Fibroblast of mammary gland (primary cell): ENCODE measurements at regions not wholly inside any gene's neighbourhood (a gene's known extent, or its start where the extent isn't known, plus 50 kb on each side); places are given as distances from the start of the nearest gene placed in this dataset.

Experiments
- DNase-seq: peaks from one replicate; pipeline ENCODE4 v3.0.0-alpha.2; 2010; ENCODE audit warnings: low read depth
- H3K4me3 ChIP-seq: 2 replicates; pipeline ENCODE4 v1.5.1; 2011; ENCODE audit warnings: low read depth, mild to moderate bottlenecking, low read length, moderate library complexity; ENCODE audit not compliant: control insufficient read depth
- TF ChIP-seq, protein P1 (sequence below): conservative IDR thresholded peaks from 2 replicates; pipeline ENCODE4 v1.5.1; 2011; ENCODE audit warnings: low read depth, low read length, inconsistent platforms; ENCODE audit not compliant: control insufficient read depth, insufficient read depth

DNA sequence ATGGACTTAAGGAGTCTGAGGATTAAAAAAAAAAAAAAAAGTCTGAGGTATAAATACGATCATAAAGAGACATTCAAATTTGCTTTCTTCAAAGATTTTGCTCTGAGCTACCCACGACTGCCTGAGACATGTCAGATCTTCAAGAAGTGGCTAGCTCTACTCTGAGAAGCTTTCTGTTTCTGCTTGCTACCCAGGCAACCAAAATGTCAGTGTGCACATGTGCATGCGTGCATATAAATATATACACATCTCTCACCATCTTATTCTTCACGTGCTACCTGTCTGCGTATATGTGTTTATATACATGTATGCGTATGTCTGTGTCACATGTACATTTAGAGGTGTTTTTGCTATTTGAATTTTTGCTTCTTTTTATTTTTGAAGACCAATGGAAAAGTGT, 299.6 kb upstream of the STXBP5 start:
- TF ChIP-seq, protein P1, sequence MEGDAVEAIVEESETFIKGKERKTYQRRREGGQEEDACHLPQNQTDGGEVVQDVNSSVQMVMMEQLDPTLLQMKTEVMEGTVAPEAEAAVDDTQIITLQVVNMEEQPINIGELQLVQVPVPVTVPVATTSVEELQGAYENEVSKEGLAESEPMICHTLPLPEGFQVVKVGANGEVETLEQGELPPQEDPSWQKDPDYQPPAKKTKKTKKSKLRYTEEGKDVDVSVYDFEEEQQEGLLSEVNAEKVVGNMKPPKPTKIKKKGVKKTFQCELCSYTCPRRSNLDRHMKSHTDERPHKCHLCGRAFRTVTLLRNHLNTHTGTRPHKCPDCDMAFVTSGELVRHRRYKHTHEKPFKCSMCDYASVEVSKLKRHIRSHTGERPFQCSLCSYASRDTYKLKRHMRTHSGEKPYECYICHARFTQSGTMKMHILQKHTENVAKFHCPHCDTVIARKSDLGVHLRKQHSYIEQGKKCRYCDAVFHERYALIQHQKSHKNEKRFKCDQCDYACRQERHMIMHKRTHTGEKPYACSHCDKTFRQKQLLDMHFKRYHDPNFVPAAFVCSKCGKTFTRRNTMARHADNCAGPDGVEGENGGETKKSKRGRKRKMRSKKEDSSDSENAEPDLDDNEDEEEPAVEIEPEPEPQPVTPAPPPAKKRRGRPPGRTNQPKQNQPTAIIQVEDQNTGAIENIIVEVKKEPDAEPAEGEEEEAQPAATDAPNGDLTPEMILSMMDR, result no peak
- H3K4me3 ChIP-seq, result no peak overlapping the region
- DNase-seq, result no peak

DNA sequence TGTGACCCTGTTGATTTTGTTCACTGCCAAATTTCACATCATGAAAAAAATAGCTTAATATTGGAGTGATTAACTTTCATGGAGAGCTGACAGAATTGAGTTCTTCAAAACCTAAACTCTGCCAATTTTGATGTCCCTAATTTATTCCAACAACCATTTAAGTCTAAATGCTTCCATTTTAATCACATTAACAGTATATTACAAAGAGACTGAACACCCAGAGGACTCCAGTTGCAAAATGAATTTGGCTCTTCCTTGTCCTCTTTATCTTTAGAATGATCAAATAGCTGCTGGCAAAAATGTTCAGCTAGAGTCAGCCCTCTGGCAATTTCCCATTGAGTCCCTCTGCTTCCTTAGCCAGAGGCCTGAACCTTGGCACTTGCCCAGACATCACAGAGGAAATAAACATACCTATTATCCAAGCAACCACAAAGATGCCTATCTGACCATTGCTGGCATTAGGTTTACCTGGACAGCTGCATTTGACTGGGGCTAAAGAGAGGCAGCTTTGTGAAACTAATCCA, 299.0 kb upstream of the STXBP5 start:
- DNase-seq, result peak; percentile 72
- TF ChIP-seq, protein P1, result no peak
- H3K4me3 ChIP-seq, result no peak overlapping the region

DNA sequence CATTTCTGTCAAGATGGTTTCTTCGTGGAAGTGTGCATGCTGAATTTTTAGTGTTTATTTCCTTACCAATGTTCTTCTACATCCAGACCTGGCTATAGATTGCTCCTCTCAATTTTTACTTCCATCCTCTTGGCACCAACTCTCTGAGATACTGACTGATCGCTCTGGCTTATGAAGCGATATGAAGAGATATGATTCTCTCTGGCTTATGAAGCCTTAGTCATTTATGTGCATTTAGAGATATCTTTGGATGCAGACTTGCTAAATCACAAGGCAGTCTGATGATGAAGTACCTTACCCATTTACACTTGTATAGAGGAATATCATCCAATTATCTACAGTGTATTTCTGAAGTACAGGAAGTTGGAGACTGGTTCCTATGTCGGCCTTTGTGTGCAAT, 295.4 kb upstream of the STXBP5 start:
- TF ChIP-seq, protein P1, result no peak
- no peak for DNase-seq
- no peak overlapping the region for H3K4me3 ChIP-seq

DNA sequence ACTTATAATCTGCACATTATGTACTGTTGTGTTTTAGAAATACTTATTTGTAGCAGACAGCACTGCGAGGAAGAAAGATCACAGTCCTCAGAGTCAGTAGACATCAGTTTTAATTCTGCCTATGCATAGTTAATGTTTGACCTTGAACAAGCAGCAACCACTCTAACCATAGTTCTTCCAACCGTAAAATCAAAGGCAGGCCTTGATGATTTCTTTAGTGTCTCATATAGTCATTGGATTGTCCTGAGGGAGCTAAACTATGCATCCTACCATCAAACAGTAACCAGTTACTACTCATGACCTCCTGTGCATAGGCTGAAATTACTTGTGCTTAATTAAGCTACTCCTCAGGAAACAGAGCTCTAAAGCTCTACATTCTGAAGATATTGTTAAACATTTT, 294.8 kb upstream of the STXBP5 start:
- TF ChIP-seq, protein P1, result no peak
- DNase-seq, result no peak
- H3K4me3 ChIP-seq, result no peak overlapping the region

DNA sequence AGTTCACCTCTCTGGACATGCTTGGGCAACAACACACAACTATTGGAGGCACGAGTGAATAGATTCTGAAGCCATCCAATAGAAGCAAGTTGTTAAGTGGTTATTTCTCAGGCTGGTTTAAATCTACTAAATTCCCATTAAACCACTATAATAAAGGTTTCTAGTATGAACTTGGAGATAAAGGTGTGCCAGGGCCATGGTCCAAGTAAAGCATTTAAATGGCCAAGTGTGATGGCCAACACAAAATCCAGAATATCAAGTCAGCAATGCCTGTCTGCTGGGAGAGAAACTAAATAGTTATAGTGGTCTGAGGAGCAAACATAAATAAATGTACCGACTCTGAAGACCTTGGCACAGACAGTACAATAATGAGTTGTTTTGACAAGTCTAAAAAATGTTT, 294.3 kb upstream of the STXBP5 start:
- TF ChIP-seq, protein P1, result no peak
- no peak for DNase-seq
- H3K4me3 ChIP-seq, result no peak overlapping the region

DNA sequence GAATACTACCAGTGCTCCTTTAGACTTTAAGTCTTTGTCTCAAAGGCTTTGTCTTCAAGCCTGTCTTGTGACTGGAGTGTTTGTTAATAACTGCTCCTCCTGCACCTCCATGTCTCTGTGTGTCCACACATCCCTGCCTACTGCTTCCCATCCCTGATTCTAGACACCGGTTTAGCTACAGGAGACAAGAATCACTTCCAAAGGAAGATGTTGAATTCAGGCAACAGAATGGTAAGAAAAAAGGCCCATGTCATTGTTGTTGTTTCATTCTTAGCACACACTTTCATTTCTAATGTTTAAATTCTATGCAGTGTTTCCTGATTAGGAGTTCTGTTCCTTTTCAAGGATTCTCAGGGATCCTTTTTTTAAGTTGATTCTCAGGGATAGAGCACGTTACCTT, 293.6 kb upstream of the STXBP5 start:
- no peak for DNase-seq
- TF ChIP-seq, protein P1, result no peak
- no peak overlapping the region for H3K4me3 ChIP-seq

DNA sequence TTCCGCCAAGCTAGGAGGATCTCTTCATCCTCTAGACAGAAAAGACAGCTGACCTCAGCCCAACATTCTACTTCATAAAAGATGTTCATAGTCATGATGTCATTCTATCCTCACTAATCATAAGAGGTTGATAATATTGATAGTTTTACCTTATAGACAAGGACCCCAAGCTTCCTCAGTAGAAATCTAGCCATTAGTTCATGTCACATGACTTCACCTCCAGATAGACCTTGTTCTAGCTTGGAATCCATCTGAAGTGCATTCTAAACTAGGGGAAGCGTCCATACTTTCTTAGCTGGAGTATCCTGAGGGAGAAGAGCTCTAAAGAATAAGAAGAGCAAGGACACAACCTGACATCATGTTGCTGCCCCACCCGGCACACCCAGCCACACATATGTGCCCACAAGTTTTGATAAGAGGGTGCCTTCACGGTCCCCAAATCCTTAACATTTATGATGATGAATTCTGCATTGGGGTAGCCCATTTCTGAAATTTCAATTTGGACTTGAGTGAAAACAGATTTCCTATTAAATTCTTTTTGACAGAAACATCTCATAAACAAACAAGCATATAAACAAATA, 292.5 kb upstream of the STXBP5 start:
- TF ChIP-seq, protein P1, result no peak
- DNase-seq, result no peak
- H3K4me3 ChIP-seq, result no peak overlapping the region
